ENCODE measurements at regions not wholly inside any gene's neighbourhood (a gene's known extent, or its start where the extent isn't known, plus 50 kb on each side); places are given as distances from the start of the nearest gene placed in this dataset.
"Not testable (repeated sequence)": the region's sequence is repeated elsewhere in the genome, so short reads cannot be mapped to it uniquely, and the experiment has no call there.

- no peak for DNase-seq (ENCODE audit: low spot score)
Observed at GRCh38 chr3:178340506-178340905, 195.7 kb upstream of the KCNMB2 start.

GRCh38 chr3:178341636-178342035, 194.6 kb upstream of the KCNMB2 start:
- DNase-seq (ENCODE audit: low spot score), result no peak

- no peak for DNase-seq (ENCODE audit: low spot score)
Observed at GRCh38 chr3:178342111-178342510, 194.1 kb upstream of the KCNMB2 start.

- no peak for DNase-seq (ENCODE audit: low spot score)
Observed at GRCh38 chr3:178343433-178344038, 192.7 kb upstream of the KCNMB2 start.

- no peak for DNase-seq (ENCODE audit: low spot score)
Observed at GRCh38 chr3:178345944-178346343, 190.3 kb upstream of the KCNMB2 start.

- DNase-seq (ENCODE audit: low spot score), result not testable (repeated sequence)
Observed at GRCh38 chr3:178348561-178349217, 187.5 kb upstream of the KCNMB2 start.

- not testable (repeated sequence) for DNase-seq (ENCODE audit: low spot score)
Observed at GRCh38 chr3:178349218-178349596, 187.0 kb upstream of the KCNMB2 start.

GRCh38 chr3:178350763-178351162, 185.5 kb upstream of the KCNMB2 start:
- no peak for DNase-seq (ENCODE audit: low spot score)

- peak; percentile 94 for DNase-seq (ENCODE audit: low spot score)
Observed at GRCh38 chr3:178352326-178353005, 183.8 kb upstream of the KCNMB2 start.

GRCh38 chr3:178353006-178353694, 183.1 kb upstream of the KCNMB2 start:
- no peak for DNase-seq (ENCODE audit: low spot score)

- DNase-seq (ENCODE audit: low spot score), result no peak
Observed at GRCh38 chr3:178359728-178360127, 176.5 kb upstream of the KCNMB2 start.

- DNase-seq (ENCODE audit: low spot score), result not testable (repeated sequence)
Observed at GRCh38 chr3:178363048-178363447, 173.2 kb upstream of the KCNMB2 start.

GRCh38 chr3:178367817-178368617, 168.2 kb upstream of the KCNMB2 start:
- DNase-seq (ENCODE audit: low spot score), result no peak

- no peak for DNase-seq (ENCODE audit: low spot score)
Observed at GRCh38 chr3:178369006-178369405, 167.2 kb upstream of the KCNMB2 start.

GRCh38 chr3:178369811-178370210, 166.4 kb upstream of the KCNMB2 start:
- DNase-seq (ENCODE audit: low spot score), result no peak

GRCh38 chr3:178370387-178370786, 165.8 kb upstream of the KCNMB2 start:
- DNase-seq (ENCODE audit: low spot score), result no peak

GRCh38 chr3:178381555-178381954, 154.7 kb upstream of the KCNMB2 start:
- DNase-seq (ENCODE audit: low spot score), result no peak

GRCh38 chr3:178381971-178382448, 154.2 kb upstream of the KCNMB2 start:
- DNase-seq (ENCODE audit: low spot score), result no peak

GRCh38 chr3:178382449-178383061, 153.7 kb upstream of the KCNMB2 start:
- DNase-seq (ENCODE audit: low spot score), result peak; percentile 74

GRCh38 chr3:178384321-178385230, 151.7 kb upstream of the KCNMB2 start:
- DNase-seq (ENCODE audit: low spot score), result no peak

Measured in A172 (cell line).